T-helper 1 cell treated with Interleukin-12 subunit alpha and Interleukin-12 subunit beta and Interleukin-4 antibody, amounts not matched to agents 30 ng/mL and 1 ng/mL, for 36 hours (primary cell): ENCODE measurements at regions not wholly inside any gene's neighbourhood (a gene's known extent, or its start where the extent isn't known, plus 50 kb on each side); places are given as distances from the start of the nearest gene placed in this dataset.

Experiments used
- intact Hi-C: fragments of 100-400 bp; cut with micrococcal nuclease; formaldehyde crosslinking; loops from one replicate; pipeline ENCODE4 v1.15.1; 2024

GRCh38 chr18:22623513-22623912, 205.8 kb upstream of the CTAGE1 start:
- intact Hi-C loops = no loop called here

- intact Hi-C loops = no loop called here
Observed at GRCh38 chr18:22624176-22624575, 206.5 kb upstream of the CTAGE1 start.

GRCh38 chr18:22625406-22625805, 207.7 kb upstream of the CTAGE1 start:
- intact Hi-C loops = no loop called here

- intact Hi-C loops = no loop called here
Observed at GRCh38 chr18:22626771-22627170, 209.1 kb upstream of the CTAGE1 start.

- intact Hi-C loops = no loop called here
Observed at GRCh38 chr18:22627506-22627905, 209.8 kb upstream of the CTAGE1 start.

DNA sequence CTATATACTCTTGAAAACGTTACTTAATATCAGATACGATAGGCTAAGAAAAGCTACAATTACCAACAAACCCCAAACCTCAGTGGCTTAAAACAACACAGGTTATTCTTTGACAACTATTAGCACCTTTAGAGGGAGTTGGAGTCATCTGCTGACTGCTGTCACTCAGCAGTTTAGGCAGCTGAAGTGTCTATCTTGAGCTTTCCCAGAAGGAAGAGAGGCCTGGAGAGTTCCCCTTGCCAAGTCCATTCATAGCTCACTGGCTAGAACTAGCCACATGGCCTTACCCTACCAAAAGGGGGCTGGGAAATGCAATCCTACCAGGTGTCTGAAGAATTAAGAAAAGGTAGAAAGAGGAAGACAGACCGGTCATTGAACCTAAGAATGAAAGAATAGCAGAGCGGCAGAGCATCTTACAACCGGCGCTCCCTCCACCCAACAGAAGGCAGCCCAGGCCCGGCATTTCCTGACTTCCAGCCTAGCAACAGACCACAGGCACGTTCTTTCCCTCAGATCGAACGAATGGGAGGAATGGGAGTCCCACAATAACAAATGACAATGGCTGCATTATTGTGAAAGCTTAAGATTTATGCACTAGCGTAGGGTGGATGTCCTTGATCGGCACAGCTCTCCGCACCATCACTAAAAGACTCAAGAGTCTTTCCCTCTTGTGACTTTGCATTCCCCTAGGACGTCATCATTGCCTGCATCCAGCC, 211.2 kb upstream of the CTAGE1 start:
- intact Hi-C loops = no loop called here

DNA sequence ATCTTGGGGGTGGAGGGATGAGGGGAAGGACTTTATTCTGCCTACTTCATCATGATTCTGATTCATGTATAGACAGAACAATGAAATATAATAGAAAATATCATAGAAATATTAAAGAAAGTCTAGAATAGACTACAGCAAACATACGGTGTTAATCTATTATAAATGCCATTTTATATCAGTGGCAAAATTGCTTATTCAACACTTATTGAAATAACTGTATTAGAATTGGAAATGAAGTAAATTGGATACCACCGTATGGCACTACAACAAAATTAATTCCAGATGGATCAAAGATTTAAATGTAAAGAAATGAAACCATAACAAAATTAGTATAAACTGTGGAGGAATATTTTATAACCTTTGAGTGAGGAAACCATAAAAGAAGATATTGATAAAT, 213.3 kb upstream of the CTAGE1 start:
- intact Hi-C loops = no loop called here

GRCh38 chr18:22632191-22632590, 214.5 kb upstream of the CTAGE1 start:
- intact Hi-C loops = no loop called here

- intact Hi-C loops = no loop called here
Observed at GRCh38 chr18:22634464-22634863, 216.7 kb upstream of the CTAGE1 start.

DNA sequence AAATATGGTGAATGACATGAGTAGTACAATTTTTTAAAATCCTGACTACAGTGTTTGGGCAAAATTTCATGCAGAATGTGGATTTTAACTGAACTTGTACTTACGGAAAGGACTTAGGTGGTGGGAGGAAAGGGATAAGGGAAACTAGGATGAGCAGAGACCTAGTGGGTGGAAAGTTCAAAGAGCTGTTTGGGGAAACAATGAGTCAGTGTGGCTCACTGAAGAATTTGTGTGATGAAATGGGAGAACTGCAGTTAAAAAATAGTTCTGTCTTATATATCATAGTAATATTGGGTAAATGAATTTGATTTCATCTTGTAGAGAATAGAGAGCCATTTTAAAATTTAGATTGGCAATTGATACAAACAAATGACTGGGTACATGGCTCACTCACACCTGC, 220.1 kb upstream of the CTAGE1 start:
- intact Hi-C loops = no loop called here

DNA sequence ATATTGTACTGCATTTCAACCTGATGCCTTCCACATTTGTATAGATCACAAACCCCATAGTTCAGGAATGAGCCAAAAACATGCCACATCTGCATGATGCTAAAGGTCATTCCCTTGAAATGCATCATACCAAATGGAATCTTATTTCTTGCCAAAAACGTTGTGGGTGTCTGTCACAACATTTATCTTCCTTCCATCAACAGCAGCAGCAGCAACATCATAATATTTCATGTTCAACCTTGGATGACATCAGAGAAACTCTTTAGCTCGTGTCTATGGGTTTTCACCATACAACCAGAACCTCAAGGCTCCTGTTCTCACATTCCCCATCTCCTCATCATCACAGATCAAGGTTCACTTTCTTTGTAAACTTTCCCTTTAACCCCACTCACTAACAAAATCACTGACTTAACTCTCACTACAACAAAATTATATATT, 221.3 kb upstream of the CTAGE1 start:
- intact Hi-C loops = no loop called here

DNA sequence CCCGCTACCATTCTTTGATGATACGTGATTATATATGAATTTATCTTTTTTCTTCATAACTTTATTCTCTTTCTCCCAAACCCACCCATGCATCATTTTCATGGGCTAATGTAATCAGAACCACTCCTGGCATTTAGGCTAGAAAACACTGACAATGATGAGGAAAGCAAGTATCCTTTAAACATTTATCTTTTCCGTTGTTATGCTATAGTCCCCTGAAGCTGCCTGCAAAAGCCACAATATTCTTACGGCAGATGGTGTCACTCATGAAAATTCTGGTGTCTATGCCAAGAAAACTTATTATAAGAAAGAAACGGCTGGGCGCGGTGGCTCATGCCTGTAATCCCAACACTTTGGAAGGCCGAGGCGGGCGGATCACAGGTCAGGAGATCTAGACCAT, 221.8 kb upstream of the CTAGE1 start:
- intact Hi-C loops = no loop called here

DNA sequence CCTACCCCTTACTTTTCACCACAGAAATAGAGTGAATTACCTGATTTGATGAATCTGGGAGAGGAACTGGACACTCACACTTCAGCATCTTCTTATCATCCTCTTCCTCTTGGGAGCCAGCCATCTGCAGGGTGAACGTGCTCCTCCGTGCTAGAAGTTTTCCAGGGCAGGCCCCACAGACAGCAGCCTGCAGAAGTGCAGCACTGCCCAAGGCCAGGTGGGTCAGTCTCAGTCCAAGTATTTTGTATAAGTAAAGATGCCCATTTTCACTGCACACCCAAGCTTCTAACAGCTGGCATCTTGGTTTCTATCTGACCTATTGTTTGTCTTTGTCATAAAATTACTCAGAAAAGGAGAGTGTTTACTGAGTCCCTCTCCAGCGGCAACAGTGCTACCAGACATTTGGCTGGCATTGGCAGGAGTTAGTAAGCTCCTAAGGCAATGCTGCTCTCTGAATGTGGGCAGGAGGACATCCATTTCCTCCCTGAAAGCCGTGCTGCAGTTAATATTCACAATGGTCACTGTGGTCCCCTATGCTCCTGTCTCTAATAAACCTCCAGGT, 222.6 kb upstream of the CTAGE1 start:
- intact Hi-C loops = no loop called here

DNA sequence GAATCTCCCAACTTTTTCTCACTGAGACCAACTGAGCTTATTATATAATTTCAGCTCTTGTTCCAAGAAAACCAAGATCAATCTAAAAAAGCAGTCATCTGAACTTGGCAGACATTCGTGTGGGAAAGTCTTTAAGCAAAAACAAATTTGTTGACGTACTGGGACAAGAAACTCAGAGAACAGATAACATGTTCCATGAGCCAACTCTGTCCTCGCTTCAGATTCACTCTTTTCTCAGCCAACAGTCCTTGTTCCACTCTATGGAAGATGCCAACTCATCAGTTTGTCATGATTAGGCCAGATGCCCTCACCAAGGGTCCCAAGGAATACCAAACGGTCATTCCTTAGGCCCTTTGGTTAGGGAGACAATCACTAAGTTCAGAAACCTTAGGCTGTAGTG, 224.2 kb upstream of the CTAGE1 start:
- intact Hi-C loops = no loop called here

GRCh38 chr18:22643731-22644130, 226.0 kb upstream of the CTAGE1 start:
- intact Hi-C loops = no loop called here

GRCh38 chr18:22650247-22650646, 232.5 kb upstream of the CTAGE1 start:
- intact Hi-C loops = no loop called here

- intact Hi-C loops = no loop called here
Observed at GRCh38 chr18:22657619-22658018, 239.9 kb upstream of the CTAGE1 start.

GRCh38 chr18:22658318-22658717, 240.6 kb upstream of the CTAGE1 start:
- intact Hi-C loops = no loop called here

GRCh38 chr18:22663378-22663777, 245.7 kb upstream of the CTAGE1 start:
- intact Hi-C loops = no loop called here

DNA sequence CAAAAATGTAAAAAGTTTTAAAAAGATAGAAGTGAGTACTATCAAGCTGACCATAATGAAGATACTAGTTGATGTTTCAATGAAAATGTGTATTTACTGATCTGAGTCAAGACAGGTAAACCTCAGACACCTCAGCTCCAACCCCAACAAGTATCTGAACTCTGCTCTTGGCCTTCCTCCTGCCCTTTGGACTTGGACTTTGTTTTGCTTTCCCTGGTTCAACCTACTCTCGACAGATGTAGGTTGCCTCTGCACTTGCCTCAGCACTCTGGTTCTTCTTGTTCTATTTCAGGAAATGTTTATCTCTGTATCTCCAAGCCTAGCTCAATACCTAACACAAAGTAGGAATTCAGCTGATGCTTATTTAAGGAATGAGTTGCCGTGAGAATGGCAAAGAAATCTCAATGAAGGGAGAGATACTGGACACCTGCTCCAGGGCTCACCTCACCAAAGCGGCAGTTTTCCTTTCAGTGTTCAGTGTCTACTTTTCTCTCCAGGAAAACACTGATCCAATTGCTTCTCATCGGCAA, 248.8 kb upstream of the CTAGE1 start:
- intact Hi-C loops = no loop called here

- intact Hi-C loops = no loop called here
Observed at GRCh38 chr18:22667156-22667555, 249.4 kb upstream of the CTAGE1 start.

DNA sequence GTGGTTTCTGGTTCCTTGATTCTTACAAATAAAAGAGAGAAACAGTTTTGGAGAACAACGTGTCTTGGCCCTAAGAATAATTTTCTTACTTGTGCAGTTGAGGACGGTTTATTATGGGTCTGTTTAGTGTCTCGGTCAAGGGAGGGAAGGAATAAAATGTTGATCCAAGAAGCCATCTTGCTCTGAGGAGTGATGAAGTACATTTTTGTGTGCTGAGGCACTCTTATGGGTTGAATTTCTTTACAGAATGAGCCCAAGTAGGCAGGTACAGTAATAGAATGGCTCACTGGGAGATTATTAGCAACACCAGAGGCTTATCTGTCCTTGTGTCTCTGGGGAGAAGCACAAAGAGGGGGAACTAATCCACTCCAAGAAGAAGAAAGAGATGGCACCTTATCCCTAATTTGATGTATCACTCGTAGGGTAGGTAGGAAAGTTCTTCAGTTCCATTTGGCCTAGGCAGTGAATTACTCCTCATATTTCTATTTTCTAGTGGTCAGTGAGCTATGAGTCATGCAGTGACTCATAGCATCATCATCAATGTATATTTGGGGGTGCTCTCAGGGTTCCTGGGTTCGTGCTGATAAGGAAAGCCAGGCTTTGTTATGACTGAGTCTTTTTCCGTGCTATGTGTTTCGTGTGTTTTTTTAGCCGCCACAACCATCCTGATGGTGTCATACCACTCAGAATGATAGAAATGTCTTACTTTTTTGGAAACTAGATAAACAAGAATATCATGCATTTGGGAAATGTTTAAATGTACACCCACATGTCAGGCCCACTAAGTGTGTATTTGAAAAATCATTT, 250.1 kb upstream of the CTAGE1 start:
- intact Hi-C loops = no loop called here
